ENCODE measurements at regions not wholly inside any gene's neighbourhood (a gene's known extent, or its start where the extent isn't known, plus 50 kb on each side); places are given as distances from the start of the nearest gene placed in this dataset.

DNA sequence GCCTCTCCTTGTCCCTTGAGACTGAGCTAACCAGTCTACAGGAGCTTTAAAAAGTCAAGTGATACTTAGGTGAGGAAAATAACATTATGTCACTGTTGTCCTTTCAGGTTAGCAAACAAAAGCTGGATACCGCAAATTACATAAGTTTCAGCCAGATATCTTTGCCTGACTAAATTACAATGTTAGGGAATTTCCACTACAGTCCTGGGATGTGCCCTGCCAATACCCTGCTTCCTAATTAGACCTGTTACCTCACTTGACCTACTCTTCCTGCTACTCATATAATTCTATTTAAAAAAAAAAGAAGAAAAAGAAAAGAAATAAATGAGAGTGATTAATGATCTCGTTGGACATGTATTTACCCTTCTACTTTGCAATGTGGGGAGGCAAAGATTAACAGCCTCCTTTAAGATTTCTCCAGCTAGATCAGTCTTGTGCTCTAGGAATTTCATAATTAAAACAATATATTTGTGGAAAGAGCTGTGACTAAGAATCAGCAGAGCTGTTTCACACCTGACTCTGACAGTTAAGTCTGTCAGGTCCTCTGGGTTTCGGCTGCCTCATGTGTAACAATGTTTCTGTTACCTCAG lies 318.9 kb downstream of the HDGFL1 start:
- no peak for TF ChIP-seq CTCF (IDR thresholded peaks at IDR 0.05; ENCODE audit: poor library complexity, severe bottlenecking)
- TF ChIP-seq SMC3 (conservative IDR thresholded peaks at IDR 0.05; ENCODE audit: poor library complexity) = no peak
- no peak for TF ChIP-seq TAF1 (IDR thresholded peaks at IDR 0.05; ENCODE audit: low read depth)

Measured in neural cell (in vitro differentiated cells).